IPS-18a (cell line): ENCODE measurements at regions not wholly inside any gene's neighbourhood (a gene's known extent, or its start where the extent isn't known, plus 50 kb on each side); places are given as distances from the start of the nearest gene placed in this dataset.
"Not testable (repeated sequence)": the region's sequence is repeated elsewhere in the genome, so short reads cannot be mapped to it uniquely, and the experiment has no call there.

ENCODE experiments used
- H3K27ac ChIP-seq: one replicate; pipeline ENCODE4 v1.5.1; 2013; ENCODE audit warnings: low read length
- H3K27me3 ChIP-seq: one replicate; pipeline ENCODE4 v1.6.1; 2013; ENCODE audit warnings: mild to moderate bottlenecking, low read length; ENCODE audit not compliant: control insufficient read depth, insufficient read depth
- H3K36me3 ChIP-seq: one replicate; pipeline ENCODE4 v1.6.1; 2013; ENCODE audit warnings: low read depth, low read length; ENCODE audit not compliant: control insufficient read depth
- H3K4me1 ChIP-seq: one replicate; pipeline ENCODE4 v1.6.1; 2013; ENCODE audit warnings: low read depth, low read length; ENCODE audit not compliant: control insufficient read depth
- H3K4me3 ChIP-seq: one replicate; pipeline ENCODE4 v1.5.1; 2013; ENCODE audit warnings: low read length
- H3K9ac ChIP-seq: one replicate; pipeline ENCODE4 v1.6.1; 2013; ENCODE audit warnings: mild to moderate bottlenecking, low read length, moderate library complexity
- H3K9me3 ChIP-seq: one replicate; pipeline ENCODE4 v1.6.1; 2013; ENCODE audit warnings: low read depth, low read length; ENCODE audit not compliant: control insufficient read depth

- no peak overlapping the region for H3K4me3 ChIP-seq
- H3K9ac ChIP-seq, result no peak overlapping the region
- no peak overlapping the region for H3K27ac ChIP-seq
- H3K27me3 ChIP-seq, result no peaks in the 10 kb centered on the region
- H3K4me1 ChIP-seq, result no peaks in the 10 kb centered on the region
- no peaks in the 10 kb centered on the region for H3K36me3 ChIP-seq
- H3K9me3 ChIP-seq, result no peaks in the 10 kb centered on the region
These were observed 63.4 kb upstream of the PITX1 start for GRCh38 chr5:135097390-135097789.

- Histone ChIP-seq H3K9ac (no peak overlapping the region), H3K27me3 (no peaks in the 10 kb centered on the region), H3K9me3 (no peaks in the 10 kb centered on the region), H3K27ac (no peak overlapping the region), H3K4me3 (no peak overlapping the region), H3K4me1 (no peaks in the 10 kb centered on the region), H3K36me3 (no peaks in the 10 kb centered on the region)
These were observed 61.8 kb upstream of the PITX1 start for GRCh38 chr5:135095871-135096270.

GRCh38 chr5:135095052-135095715, 61.2 kb upstream of the PITX1 start:
- Histone ChIP-seq H3K9me3 (no peaks in the 10 kb centered on the region), H3K27me3 (no peaks in the 10 kb centered on the region), H3K4me1 (no peaks in the 10 kb centered on the region), H3K27ac (no peak overlapping the region), H3K4me3 (no peak overlapping the region), H3K36me3 (no peaks in the 10 kb centered on the region), H3K9ac (no peak overlapping the region)

GRCh38 chr5:135094339-135095051, 60.5 kb upstream of the PITX1 start:
- no peak overlapping the region for H3K9ac ChIP-seq
- no peak overlapping the region for H3K4me3 ChIP-seq
- H3K27me3 ChIP-seq, result no peaks in the 10 kb centered on the region
- H3K9me3 ChIP-seq, result no peaks in the 10 kb centered on the region
- no peak overlapping the region for H3K27ac ChIP-seq
- H3K4me1 ChIP-seq, result no peaks in the 10 kb centered on the region
- no peaks in the 10 kb centered on the region for H3K36me3 ChIP-seq

- not testable (repeated sequence) for H3K36me3 ChIP-seq, H3K9me3 ChIP-seq, H3K9ac ChIP-seq, H3K4me3 ChIP-seq, H3K27me3 ChIP-seq, H3K4me1 ChIP-seq, H3K27ac ChIP-seq
These were observed 59.5 kb upstream of the PITX1 start for GRCh38 chr5:135093483-135093882.

GRCh38 chr5:135092476-135092875, 58.4 kb upstream of the PITX1 start:
- H3K36me3 ChIP-seq, result no peaks in the 10 kb centered on the region
- H3K4me1 ChIP-seq, result no peaks in the 10 kb centered on the region
- no peak overlapping the region for H3K9ac ChIP-seq
- H3K27me3 ChIP-seq, result no peaks in the 10 kb centered on the region
- H3K9me3 ChIP-seq, result no peaks in the 10 kb centered on the region
- no peak overlapping the region for H3K27ac ChIP-seq
- no peak overlapping the region for H3K4me3 ChIP-seq

GRCh38 chr5:135091286-135091685, 57.3 kb upstream of the PITX1 start:
- no peak overlapping the region for H3K27ac ChIP-seq
- no peaks in the 10 kb centered on the region for H3K9me3 ChIP-seq
- H3K36me3 ChIP-seq, result no peaks in the 10 kb centered on the region
- H3K27me3 ChIP-seq, result no peaks in the 10 kb centered on the region
- H3K4me1 ChIP-seq, result no peaks in the 10 kb centered on the region
- H3K4me3 ChIP-seq, result no peak overlapping the region
- H3K9ac ChIP-seq, result no peak overlapping the region

GRCh38 chr5:135089912-135090311, 55.9 kb upstream of the PITX1 start:
- no peak overlapping the region for H3K9ac ChIP-seq
- no peaks in the 10 kb centered on the region for H3K27me3 ChIP-seq
- no peaks in the 10 kb centered on the region for H3K9me3 ChIP-seq
- no peak overlapping the region for H3K4me3 ChIP-seq
- H3K27ac ChIP-seq, result no peak overlapping the region
- no peaks in the 10 kb centered on the region for H3K4me1 ChIP-seq
- H3K36me3 ChIP-seq, result no peaks in the 10 kb centered on the region

GRCh38 chr5:135088911-135089310, 54.9 kb upstream of the PITX1 start:
- H3K4me3 ChIP-seq, result no peak overlapping the region

GRCh38 chr5:135087950-135088349, 53.9 kb upstream of the PITX1 start:
- no peaks in the 10 kb centered on the region for H3K27me3 ChIP-seq

More at GRCh38 chr5:135088911-135089310, 54.9 kb upstream of the PITX1 start:
- Histone ChIP-seq H3K27ac (no peak overlapping the region), H3K36me3 (no peaks in the 10 kb centered on the region), H3K4me1 (no peaks in the 10 kb centered on the region), H3K27me3 (no peaks in the 10 kb centered on the region), H3K9ac (no peak overlapping the region), H3K9me3 (no peaks in the 10 kb centered on the region)

GRCh38 chr5:135085936-135086725, 52.1 kb upstream of the PITX1 start:
- Histone ChIP-seq H3K4me1 (no peaks in the 10 kb centered on the region), H3K4me3 (no peak overlapping the region), H3K27me3 (no peaks in the 10 kb centered on the region), H3K9me3 (no peaks in the 10 kb centered on the region), H3K36me3 (no peaks in the 10 kb centered on the region), H3K27ac (no peak overlapping the region), H3K9ac (no peak overlapping the region)

More at GRCh38 chr5:135087950-135088349, 53.9 kb upstream of the PITX1 start:
- H3K9me3 ChIP-seq, result no peaks in the 10 kb centered on the region
- no peak overlapping the region for H3K4me3 ChIP-seq
- no peak overlapping the region for H3K27ac ChIP-seq
- no peak overlapping the region for H3K9ac ChIP-seq
- H3K4me1 ChIP-seq, result no peaks in the 10 kb centered on the region
- no peaks in the 10 kb centered on the region for H3K36me3 ChIP-seq
